ENCODE measurements at regions not wholly inside any gene's neighbourhood (a gene's known extent, or its start where the extent isn't known, plus 50 kb on each side); places are given as distances from the start of the nearest gene placed in this dataset.
A peak's percentile ranks its signal among the peaks of the same experiment; 100 is the strongest.

DNA sequence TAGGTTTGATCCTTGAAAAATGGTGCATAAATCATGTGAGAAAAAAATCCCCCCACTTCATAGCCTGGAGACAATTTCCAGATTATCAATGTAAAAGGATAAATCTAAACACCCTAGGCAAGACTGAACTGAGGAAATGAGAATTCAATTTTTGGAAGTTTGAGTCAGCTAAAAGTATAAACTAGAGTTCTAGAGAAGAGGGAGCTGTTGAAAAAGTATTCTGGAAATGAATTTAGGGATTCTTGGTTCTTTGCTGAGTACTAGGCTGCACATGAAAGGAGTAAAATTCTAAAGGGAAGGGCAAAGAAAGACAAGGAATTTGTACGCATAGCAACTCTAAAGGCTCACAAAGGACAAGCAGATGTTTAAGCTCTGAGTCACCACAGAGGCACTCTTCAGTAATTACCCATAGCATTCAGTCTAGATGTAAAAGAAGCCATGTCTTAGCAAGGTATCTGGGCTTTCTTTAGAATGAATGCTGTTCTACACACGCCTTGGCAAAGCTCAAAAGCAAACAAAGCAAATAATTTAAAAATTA, 896.5 kb downstream of the PDHA2 start:
- WGBS (ENCODE audit: low lambda C conversion rate, missing lambda C conversion rate), result 38% methylated on average over 2 of the region's 2 CpGs
- H3K27me3 ChIP-seq, result no peaks in the 10 kb centered on the region
- no peaks in the 10 kb centered on the region for H3K9me2 ChIP-seq (replicated peaks; ENCODE audit: insufficient read depth)
- H4K20me1 ChIP-seq (ENCODE audit: insufficient read depth, poor library complexity, severe bottlenecking), result no peaks in the 10 kb centered on the region
- no peak for TF ChIP-seq EZH2 (IDR thresholded peaks at IDR 0.05; ENCODE audit: borderline replicate concordance)
- H3K4me1 ChIP-seq (ENCODE audit: insufficient read depth), result no peaks in the 10 kb centered on the region
- DNase-seq (ENCODE audit: low spot score), result peak; percentile 32
- H3K9me3 ChIP-seq (ENCODE audit: low read depth), result no peaks in the 10 kb centered on the region
- H3K4me2 ChIP-seq, result no peak overlapping the region
- no peaks in the 10 kb centered on the region for H3K36me3 ChIP-seq (replicated peaks; ENCODE audit: insufficient read depth, low read depth)
- no peaks in the 10 kb centered on the region for H3K79me2 ChIP-seq
- H3K27ac ChIP-seq, result no peak overlapping the region
- no peak overlapping the region for H2AFZ ChIP-seq
- H3K4me3 ChIP-seq, result no peak overlapping the region

DNA sequence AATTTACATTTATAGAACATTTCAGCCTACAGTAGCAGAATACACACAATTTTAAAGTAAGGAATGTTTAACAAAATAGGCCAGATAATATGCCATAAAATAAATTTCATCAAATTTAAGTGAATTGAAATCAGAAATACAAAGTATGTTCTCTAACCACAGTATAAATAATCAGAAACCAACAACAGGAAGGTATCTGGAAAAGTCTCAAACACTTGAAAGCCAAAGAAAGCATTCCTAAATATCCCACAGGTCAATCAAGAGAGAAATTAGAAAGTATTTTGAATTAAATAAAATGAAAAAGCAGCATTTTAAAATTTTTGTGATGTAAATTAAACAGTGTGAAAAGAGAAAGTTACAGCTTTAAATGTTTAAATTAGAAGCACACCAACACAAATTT, 899.2 kb downstream of the PDHA2 start:
- no peaks in the 10 kb centered on the region for H3K36me3 ChIP-seq (replicated peaks; ENCODE audit: insufficient read depth, low read depth)
- H3K4me2 ChIP-seq, result no peak overlapping the region
- no peaks in the 10 kb centered on the region for H3K9me2 ChIP-seq (replicated peaks; ENCODE audit: insufficient read depth)
- H3K9me3 ChIP-seq (ENCODE audit: low read depth), result no peaks in the 10 kb centered on the region
- H3K4me3 ChIP-seq, result no peak overlapping the region
- H2AFZ ChIP-seq, result no peak overlapping the region
- H4K20me1 ChIP-seq (ENCODE audit: insufficient read depth, poor library complexity, severe bottlenecking), result no peaks in the 10 kb centered on the region
- no peak overlapping the region for H3K27ac ChIP-seq
- H3K4me1 ChIP-seq (ENCODE audit: insufficient read depth), result no peaks in the 10 kb centered on the region
- no peak for DNase-seq (ENCODE audit: low spot score)
- no peaks in the 10 kb centered on the region for H3K79me2 ChIP-seq
- H3K27me3 ChIP-seq, result no peaks in the 10 kb centered on the region
- no peak for TF ChIP-seq EZH2 (IDR thresholded peaks at IDR 0.05; ENCODE audit: borderline replicate concordance)
- TF ChIP-seq, protein P1, sequence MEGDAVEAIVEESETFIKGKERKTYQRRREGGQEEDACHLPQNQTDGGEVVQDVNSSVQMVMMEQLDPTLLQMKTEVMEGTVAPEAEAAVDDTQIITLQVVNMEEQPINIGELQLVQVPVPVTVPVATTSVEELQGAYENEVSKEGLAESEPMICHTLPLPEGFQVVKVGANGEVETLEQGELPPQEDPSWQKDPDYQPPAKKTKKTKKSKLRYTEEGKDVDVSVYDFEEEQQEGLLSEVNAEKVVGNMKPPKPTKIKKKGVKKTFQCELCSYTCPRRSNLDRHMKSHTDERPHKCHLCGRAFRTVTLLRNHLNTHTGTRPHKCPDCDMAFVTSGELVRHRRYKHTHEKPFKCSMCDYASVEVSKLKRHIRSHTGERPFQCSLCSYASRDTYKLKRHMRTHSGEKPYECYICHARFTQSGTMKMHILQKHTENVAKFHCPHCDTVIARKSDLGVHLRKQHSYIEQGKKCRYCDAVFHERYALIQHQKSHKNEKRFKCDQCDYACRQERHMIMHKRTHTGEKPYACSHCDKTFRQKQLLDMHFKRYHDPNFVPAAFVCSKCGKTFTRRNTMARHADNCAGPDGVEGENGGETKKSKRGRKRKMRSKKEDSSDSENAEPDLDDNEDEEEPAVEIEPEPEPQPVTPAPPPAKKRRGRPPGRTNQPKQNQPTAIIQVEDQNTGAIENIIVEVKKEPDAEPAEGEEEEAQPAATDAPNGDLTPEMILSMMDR (IDR thresholded peaks at IDR 0.05; ENCODE audit: poor library complexity), result no peak
- TF ChIP-seq EZH2phosphoT487 (IDR thresholded peaks at IDR 0.05; ENCODE audit: low read depth, severe bottlenecking, unreplicated experiment), result no peak

DNA sequence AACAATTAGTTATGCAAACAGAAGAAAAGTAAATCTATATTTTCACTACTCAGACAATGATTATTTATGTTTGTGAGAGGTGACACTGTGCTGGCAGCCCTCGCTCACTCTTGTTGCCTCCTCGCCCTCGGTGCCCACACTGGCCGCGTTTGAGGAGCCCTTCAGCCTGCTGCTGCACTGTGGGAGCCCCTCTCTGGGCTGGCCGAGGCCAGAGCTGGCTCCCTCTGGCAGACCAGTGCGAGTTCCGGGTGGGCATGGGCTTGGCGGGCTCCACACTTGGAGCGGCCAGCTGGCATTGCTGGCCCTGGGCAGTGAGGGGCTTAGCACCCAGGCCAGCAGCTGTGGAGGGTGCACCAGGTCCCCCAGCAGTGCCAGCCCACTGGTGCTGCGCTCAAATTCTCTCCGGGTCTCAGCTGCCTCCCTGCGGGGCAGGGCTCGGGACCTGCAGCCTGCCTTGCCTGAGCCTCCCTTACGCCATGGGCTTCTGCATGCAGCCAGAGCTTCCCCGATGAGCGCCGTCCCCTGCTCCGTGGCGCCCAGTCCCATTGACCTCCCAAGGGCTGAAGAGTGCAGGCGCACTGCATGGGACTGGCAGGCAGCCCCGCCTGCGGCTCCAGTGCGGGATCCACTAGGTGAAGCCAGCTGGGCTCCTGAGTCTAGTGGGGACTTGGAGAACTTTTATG, 902.6 kb downstream of the PDHA2 start:
- DNase-seq (ENCODE audit: low spot score), result no peak
- no peaks in the 10 kb centered on the region for H3K4me1 ChIP-seq (ENCODE audit: insufficient read depth)
- 90% methylated on average over 24 of the region's 24 CpGs for WGBS (ENCODE audit: low lambda C conversion rate, missing lambda C conversion rate)
- no peaks in the 10 kb centered on the region for H3K79me2 ChIP-seq
- no peaks in the 10 kb centered on the region for H3K36me3 ChIP-seq (replicated peaks; ENCODE audit: insufficient read depth, low read depth)
- H4K20me1 ChIP-seq (ENCODE audit: insufficient read depth, poor library complexity, severe bottlenecking), result no peaks in the 10 kb centered on the region
- TF ChIP-seq, protein P1 (IDR thresholded peaks at IDR 0.05; ENCODE audit: poor library complexity), result no peak
- TF ChIP-seq EZH2 (IDR thresholded peaks at IDR 0.05; ENCODE audit: borderline replicate concordance) (no peak), EZH2phosphoT487 (IDR thresholded peaks at IDR 0.05; ENCODE audit: low read depth, severe bottlenecking, unreplicated experiment) (no peak)
- H2AFZ ChIP-seq, result no peak overlapping the region
- no peak overlapping the region for H3K4me2 ChIP-seq
- no peaks in the 10 kb centered on the region for H3K9me2 ChIP-seq (replicated peaks; ENCODE audit: insufficient read depth)
- no peaks in the 10 kb centered on the region for H3K9me3 ChIP-seq (ENCODE audit: low read depth)
- no peaks in the 10 kb centered on the region for H3K27me3 ChIP-seq
- no peak overlapping the region for H3K4me3 ChIP-seq
- H3K27ac ChIP-seq, result no peak overlapping the region

DNA sequence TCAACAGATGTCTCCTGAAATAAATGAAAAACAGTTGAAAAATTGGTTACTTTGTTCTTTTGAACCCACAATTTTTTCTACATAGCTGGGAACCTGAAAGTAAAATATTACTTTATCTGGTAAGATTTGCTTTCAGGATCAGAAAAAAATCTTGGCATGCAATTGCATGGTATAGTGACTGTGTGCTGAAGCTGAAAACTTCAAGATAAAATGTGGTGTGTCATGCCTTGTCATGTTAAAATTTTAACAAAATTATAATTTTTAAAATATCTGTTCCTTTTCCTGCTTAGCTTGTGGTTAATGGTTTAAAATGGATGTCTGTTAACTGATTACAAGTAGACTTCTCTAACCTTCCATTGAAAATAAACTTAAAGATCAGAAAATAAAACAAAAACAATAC, 904.8 kb downstream of the PDHA2 start:
- no peak for DNase-seq (ENCODE audit: low spot score)
- no peak overlapping the region for H3K4me3 ChIP-seq
- no peaks in the 10 kb centered on the region for H3K9me2 ChIP-seq (replicated peaks; ENCODE audit: insufficient read depth)
- no peak for TF ChIP-seq EZH2phosphoT487 (IDR thresholded peaks at IDR 0.05; ENCODE audit: low read depth, severe bottlenecking, unreplicated experiment)
- TF ChIP-seq, protein P1 (IDR thresholded peaks at IDR 0.05; ENCODE audit: poor library complexity), result no peak
- TF ChIP-seq EZH2 (IDR thresholded peaks at IDR 0.05; ENCODE audit: borderline replicate concordance), result no peak
- no peaks in the 10 kb centered on the region for H3K9me3 ChIP-seq (ENCODE audit: low read depth)
- H3K4me2 ChIP-seq, result no peak overlapping the region
- no peaks in the 10 kb centered on the region for H3K36me3 ChIP-seq (replicated peaks; ENCODE audit: insufficient read depth, low read depth)
- H3K79me2 ChIP-seq, result no peaks in the 10 kb centered on the region
- no peaks in the 10 kb centered on the region for H3K27me3 ChIP-seq
- H2AFZ ChIP-seq, result no peak overlapping the region
- no peak overlapping the region for H3K27ac ChIP-seq
- no peaks in the 10 kb centered on the region for H4K20me1 ChIP-seq (ENCODE audit: insufficient read depth, poor library complexity, severe bottlenecking)
- H3K4me1 ChIP-seq (ENCODE audit: insufficient read depth), result no peaks in the 10 kb centered on the region
